ENCODE measurements at regions not wholly inside any gene's neighbourhood (a gene's known extent, or its start where the extent isn't known, plus 50 kb on each side); places are given as distances from the start of the nearest gene placed in this dataset.

DNA sequence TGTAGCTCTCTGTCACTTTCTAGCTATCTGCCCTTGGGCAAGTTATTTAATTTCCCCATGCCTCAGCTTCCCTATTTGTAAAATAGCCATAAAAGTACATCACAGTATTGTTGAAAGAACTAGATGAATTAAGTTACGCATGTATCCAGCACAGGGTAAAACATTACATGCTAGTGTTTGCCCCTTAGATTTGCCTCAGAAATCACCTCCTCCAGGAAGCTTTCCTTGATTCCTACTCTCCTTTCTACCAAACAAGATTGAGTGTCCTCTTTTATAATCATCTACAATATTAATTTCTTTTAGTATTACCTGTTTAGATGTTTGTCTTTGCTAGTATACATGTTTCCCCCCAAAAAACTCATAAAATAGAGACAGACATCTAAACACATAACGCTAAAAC, 369.5 kb downstream of the GBA3 start:
- Histone ChIP-seq H3K9me2 (replicated peaks; ENCODE audit: low read depth, low read length) (no peaks in the 10 kb centered on the region), H3K4me3 (ENCODE audit: low read length, poor library complexity, severe bottlenecking) (no peak overlapping the region), H3K27me3 (ENCODE audit: insufficient read depth, low read length, poor library complexity, severe bottlenecking) (no peaks in the 10 kb centered on the region), H3K9ac (ENCODE audit: low read depth, low read length, poor library complexity, severe bottlenecking) (no peak overlapping the region), H4K20me1 (ENCODE audit: insufficient read depth, low read length, poor library complexity, severe bottlenecking) (no peaks in the 10 kb centered on the region), H2AFZ (ENCODE audit: low read length) (no peak overlapping the region), H3F3A (ENCODE audit: low read depth) (no peaks in the 10 kb centered on the region), H3K36me3 (ENCODE audit: insufficient read depth, low read length) (no peaks in the 10 kb centered on the region), H3K4me2 (ENCODE audit: low read depth, low read length, poor library complexity, severe bottlenecking) (no peak overlapping the region), H3K79me2 (ENCODE audit: insufficient read depth, low read length) (no peaks in the 10 kb centered on the region), H3K4me1 (ENCODE audit: insufficient read depth, low read length, poor library complexity, severe bottlenecking) (no peaks in the 10 kb centered on the region), H3K9me3 (ENCODE audit: insufficient read depth, low read depth, low read length) (no peaks in the 10 kb centered on the region)
- no peak for TF ChIP-seq EZH2phosphoT487 (IDR thresholded peaks at IDR 0.05; ENCODE audit: borderline replicate concordance)
- TF ChIP-seq, protein P1, sequence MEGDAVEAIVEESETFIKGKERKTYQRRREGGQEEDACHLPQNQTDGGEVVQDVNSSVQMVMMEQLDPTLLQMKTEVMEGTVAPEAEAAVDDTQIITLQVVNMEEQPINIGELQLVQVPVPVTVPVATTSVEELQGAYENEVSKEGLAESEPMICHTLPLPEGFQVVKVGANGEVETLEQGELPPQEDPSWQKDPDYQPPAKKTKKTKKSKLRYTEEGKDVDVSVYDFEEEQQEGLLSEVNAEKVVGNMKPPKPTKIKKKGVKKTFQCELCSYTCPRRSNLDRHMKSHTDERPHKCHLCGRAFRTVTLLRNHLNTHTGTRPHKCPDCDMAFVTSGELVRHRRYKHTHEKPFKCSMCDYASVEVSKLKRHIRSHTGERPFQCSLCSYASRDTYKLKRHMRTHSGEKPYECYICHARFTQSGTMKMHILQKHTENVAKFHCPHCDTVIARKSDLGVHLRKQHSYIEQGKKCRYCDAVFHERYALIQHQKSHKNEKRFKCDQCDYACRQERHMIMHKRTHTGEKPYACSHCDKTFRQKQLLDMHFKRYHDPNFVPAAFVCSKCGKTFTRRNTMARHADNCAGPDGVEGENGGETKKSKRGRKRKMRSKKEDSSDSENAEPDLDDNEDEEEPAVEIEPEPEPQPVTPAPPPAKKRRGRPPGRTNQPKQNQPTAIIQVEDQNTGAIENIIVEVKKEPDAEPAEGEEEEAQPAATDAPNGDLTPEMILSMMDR (conservative IDR thresholded peaks at IDR 0.05; ENCODE audit: low read length), result no peak

DNA sequence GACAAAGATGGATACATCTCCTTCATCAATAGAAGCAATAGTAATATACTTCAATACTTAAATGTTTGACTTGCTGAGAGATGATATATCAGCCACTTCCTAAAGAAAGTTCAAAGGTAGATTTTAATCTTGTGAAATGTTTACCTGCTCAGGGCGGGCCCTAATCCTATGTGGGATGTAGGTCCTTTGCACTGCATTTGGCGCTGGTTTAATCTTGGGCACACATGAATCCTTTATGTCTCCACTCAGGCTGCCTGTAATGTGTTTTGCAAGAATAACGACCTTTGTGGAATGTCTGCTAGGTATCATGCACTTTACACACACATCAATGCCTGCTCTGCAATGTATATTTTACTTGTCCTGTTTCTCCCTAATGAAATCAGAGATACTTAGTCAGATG, 368.7 kb downstream of the GBA3 start:
- TF ChIP-seq, protein P1 (conservative IDR thresholded peaks at IDR 0.05; ENCODE audit: low read length), result no peak
- no peak for TF ChIP-seq EZH2phosphoT487 (IDR thresholded peaks at IDR 0.05; ENCODE audit: borderline replicate concordance)
- no peak overlapping the region for H3K4me2 ChIP-seq (ENCODE audit: low read depth, low read length, poor library complexity, severe bottlenecking)
- no peaks in the 10 kb centered on the region for H3K4me1 ChIP-seq (ENCODE audit: insufficient read depth, low read length, poor library complexity, severe bottlenecking)
- H3K4me3 ChIP-seq (ENCODE audit: low read length, poor library complexity, severe bottlenecking), result no peak overlapping the region
- no peaks in the 10 kb centered on the region for H3K27me3 ChIP-seq (ENCODE audit: insufficient read depth, low read length, poor library complexity, severe bottlenecking)
- H3K36me3 ChIP-seq (ENCODE audit: insufficient read depth, low read length), result no peaks in the 10 kb centered on the region
- no peaks in the 10 kb centered on the region for H3K9me3 ChIP-seq (ENCODE audit: insufficient read depth, low read depth, low read length)
- no peaks in the 10 kb centered on the region for H3F3A ChIP-seq (ENCODE audit: low read depth)
- H3K9ac ChIP-seq (ENCODE audit: low read depth, low read length, poor library complexity, severe bottlenecking), result no peak overlapping the region
- H2AFZ ChIP-seq (ENCODE audit: low read length), result no peak overlapping the region
- H3K9me2 ChIP-seq (replicated peaks; ENCODE audit: low read depth, low read length), result no peaks in the 10 kb centered on the region
- no peaks in the 10 kb centered on the region for H4K20me1 ChIP-seq (ENCODE audit: insufficient read depth, low read length, poor library complexity, severe bottlenecking)
- no peaks in the 10 kb centered on the region for H3K79me2 ChIP-seq (ENCODE audit: insufficient read depth, low read length)

DNA sequence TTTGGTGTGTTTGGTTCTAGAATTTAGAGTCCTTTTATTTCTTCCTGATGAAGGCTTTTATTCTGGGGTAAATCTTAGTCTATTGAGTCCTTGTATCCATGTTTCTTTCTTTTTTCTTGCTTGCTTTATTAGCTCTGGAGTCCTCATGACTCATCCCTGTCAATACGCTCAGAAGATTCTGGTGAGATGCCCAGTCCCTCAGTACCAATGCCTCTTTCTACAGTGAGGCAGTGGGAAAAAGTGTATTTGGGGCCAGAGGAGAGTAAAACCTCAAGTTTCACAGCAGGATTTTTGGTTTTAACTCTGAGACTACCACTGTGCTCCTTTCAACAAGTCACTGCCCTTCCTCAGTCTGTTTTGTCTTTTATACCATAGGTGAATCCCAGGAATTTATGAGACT, 368.0 kb downstream of the GBA3 start:
- H3K9me3 ChIP-seq (ENCODE audit: insufficient read depth, low read depth, low read length), result no peaks in the 10 kb centered on the region
- H3K9ac ChIP-seq (ENCODE audit: low read depth, low read length, poor library complexity, severe bottlenecking), result no peak overlapping the region
- no peaks in the 10 kb centered on the region for H3K79me2 ChIP-seq (ENCODE audit: insufficient read depth, low read length)
- no peaks in the 10 kb centered on the region for H4K20me1 ChIP-seq (ENCODE audit: insufficient read depth, low read length, poor library complexity, severe bottlenecking)
- H3F3A ChIP-seq (ENCODE audit: low read depth), result no peaks in the 10 kb centered on the region
- H3K4me3 ChIP-seq (ENCODE audit: low read length, poor library complexity, severe bottlenecking), result no peak overlapping the region
- no peaks in the 10 kb centered on the region for H3K9me2 ChIP-seq (replicated peaks; ENCODE audit: low read depth, low read length)
- no peaks in the 10 kb centered on the region for H3K27me3 ChIP-seq (ENCODE audit: insufficient read depth, low read length, poor library complexity, severe bottlenecking)
- H3K4me1 ChIP-seq (ENCODE audit: insufficient read depth, low read length, poor library complexity, severe bottlenecking), result no peaks in the 10 kb centered on the region
- no peak overlapping the region for H3K4me2 ChIP-seq (ENCODE audit: low read depth, low read length, poor library complexity, severe bottlenecking)
- H2AFZ ChIP-seq (ENCODE audit: low read length), result no peak overlapping the region
- TF ChIP-seq EZH2phosphoT487 (IDR thresholded peaks at IDR 0.05; ENCODE audit: borderline replicate concordance), result no peak
- TF ChIP-seq, protein P1 (conservative IDR thresholded peaks at IDR 0.05; ENCODE audit: low read length), result no peak
- no peaks in the 10 kb centered on the region for H3K36me3 ChIP-seq (ENCODE audit: insufficient read depth, low read length)
